ENCODE measurements at regions not wholly inside any gene's neighbourhood (a gene's known extent, or its start where the extent isn't known, plus 50 kb on each side); places are given as distances from the start of the nearest gene placed in this dataset.

- TF ChIP-seq MAZ (IDR thresholded peaks at IDR 0.05; ENCODE audit: borderline replicate concordance, low read depth, low read length) (no peak), CTCF (IDR thresholded peaks at IDR 0.05) (no peak), USF2 (IDR thresholded peaks at IDR 0.05) (no peak), POLR2A (IDR thresholded peaks at IDR 0.05; ENCODE audit: low read length) (no peak), POLR2AphosphoS2 (conservative IDR thresholded peaks at IDR 0.05; ENCODE audit: low read length) (no peak), REST (IDR thresholded peaks at IDR 0.05) (no peak), RAD21 (conservative IDR thresholded peaks at IDR 0.05 in 1 of 2, IDR thresholded peaks at IDR 0.05 in 1 of 2) (no peak), JUN (IDR thresholded peaks at IDR 0.05) (no peak)
These were observed 86.8 kb downstream of the NDUFA12 start for GRCh38 chr12:94916663-94917062.
